HT-29 (cell line): ENCODE measurements at regions not wholly inside any gene's neighbourhood (a gene's known extent, or its start where the extent isn't known, plus 50 kb on each side); places are given as distances from the start of the nearest gene placed in this dataset.

Experiments used
- DNase-seq: peaks from one replicate; pipeline ENCODE4 v3.0.0-alpha.2; 2015; ENCODE audit warnings: low spot score

- no peak for DNase-seq
Observed at GRCh38 chr1:36582066-36582755, 99.5 kb upstream of the CSF3R start.

GRCh38 chr1:36580524-36580923 lies 97.8 kb upstream of the CSF3R start:
- no peak for DNase-seq

GRCh38 chr1:36579039-36579438 lies 96.3 kb upstream of the CSF3R start:
- DNase-seq: no peak

- DNase-seq: no peak
Observed at GRCh38 chr1:36576551-36577110, 93.9 kb upstream of the CSF3R start.

- peak; percentile 68 for DNase-seq
Observed at GRCh38 chr1:36576118-36576517, 93.4 kb upstream of the CSF3R start.

GRCh38 chr1:36573445-36573844 lies 90.7 kb upstream of the CSF3R start:
- DNase-seq: no peak

GRCh38 chr1:36572906-36573305 lies 90.2 kb upstream of the CSF3R start:
- DNase-seq: no peak

- DNase-seq: no peak
Observed at GRCh38 chr1:36572142-36572715, 89.5 kb upstream of the CSF3R start.

GRCh38 chr1:36571106-36571505 lies 88.4 kb upstream of the CSF3R start:
- no peak for DNase-seq

- no peak for DNase-seq
Observed at GRCh38 chr1:36570478-36571060, 87.9 kb upstream of the CSF3R start.

GRCh38 chr1:36570006-36570405 lies 87.3 kb upstream of the CSF3R start:
- DNase-seq: peak; percentile 10

- DNase-seq: no peak
Observed at GRCh38 chr1:36567601-36568341, 85.1 kb upstream of the CSF3R start.

GRCh38 chr1:36565576-36566501 lies 83.1 kb upstream of the CSF3R start:
- no peak for DNase-seq

GRCh38 chr1:36562181-36562685 lies 79.5 kb upstream of the CSF3R start:
- DNase-seq: no peak

GRCh38 chr1:36561361-36561724 lies 78.6 kb upstream of the CSF3R start:
- DNase-seq: no peak

- no peak for DNase-seq
Observed at GRCh38 chr1:36560621-36561360, 78.1 kb upstream of the CSF3R start.

- DNase-seq: no peak
Observed at GRCh38 chr1:36560177-36560576, 77.5 kb upstream of the CSF3R start.

- DNase-seq: no peak
Observed at GRCh38 chr1:36559061-36559460, 76.3 kb upstream of the CSF3R start.

GRCh38 chr1:36557041-36558000 lies 74.6 kb upstream of the CSF3R start:
- no peak for DNase-seq
